NCI-H1092 (cell line): ENCODE measurements at regions not wholly inside any gene's neighbourhood (a gene's known extent, or its start where the extent isn't known, plus 50 kb on each side); places are given as distances from the start of the nearest gene placed in this dataset.
"Not testable (repeated sequence)": the region's sequence is repeated elsewhere in the genome, so short reads cannot be mapped to it uniquely, and the experiment has no call there.

Experiments used
- DNase-seq: peaks from one replicate; lab custom pipeline; 2025; lab: John Stamatoyannopoulos, UW

DNA sequence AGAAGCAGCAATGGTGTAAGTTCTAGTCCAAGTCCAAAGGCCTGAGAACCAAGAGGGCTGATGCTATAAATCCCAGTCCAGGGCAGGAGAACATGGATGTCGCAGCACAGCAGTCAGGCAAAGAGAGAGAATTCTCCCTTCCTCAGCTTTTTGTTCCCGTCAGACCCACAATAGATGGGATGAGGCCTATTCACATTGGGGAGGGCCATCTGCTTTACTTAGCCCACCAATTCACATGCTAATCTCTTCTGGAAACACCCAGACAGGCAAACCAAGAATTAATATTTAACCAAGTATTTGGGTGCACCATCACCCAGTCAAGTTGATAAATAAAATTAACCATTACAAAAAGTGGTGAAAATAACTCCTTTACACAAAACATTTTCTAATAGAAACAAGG is 511.7 kb upstream of the UBE2E2 start:
- DNase-seq, result no peak

DNA sequence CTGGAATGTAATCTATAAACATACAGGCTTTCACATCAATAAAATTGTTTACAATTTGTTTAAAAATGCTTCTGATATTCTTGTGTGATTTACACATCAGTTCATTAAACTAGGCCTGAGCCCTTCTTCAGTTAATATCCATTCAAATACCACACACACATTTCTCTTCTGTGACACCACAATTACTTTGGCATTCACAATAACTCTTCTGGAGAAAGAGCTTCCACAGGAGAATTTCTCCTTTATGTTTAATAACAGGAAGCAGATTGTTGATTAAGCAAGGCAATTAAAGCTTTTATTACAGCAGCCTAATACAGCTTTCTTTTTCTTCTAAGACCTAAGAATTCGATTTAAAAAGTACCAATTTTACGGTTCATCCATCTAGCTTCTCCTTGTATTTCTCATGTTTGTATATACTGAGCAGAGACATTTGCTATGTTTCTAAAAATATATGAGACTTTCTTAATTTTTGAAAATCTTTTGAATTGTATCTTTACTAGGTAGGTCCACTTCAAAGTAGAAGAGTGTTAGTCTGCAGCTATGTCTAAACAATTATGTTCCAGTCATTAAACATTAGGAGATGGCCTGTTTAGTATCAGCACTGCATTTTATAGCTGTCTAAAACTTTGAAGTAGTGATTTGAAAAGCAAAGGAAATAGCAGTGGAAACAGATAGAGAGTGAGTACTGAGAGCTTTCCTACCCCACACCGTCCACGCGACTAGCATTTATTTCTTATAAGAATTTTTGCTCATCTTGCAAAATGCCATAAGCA is 511.1 kb upstream of the UBE2E2 start:
- DNase-seq, result no peak

DNA sequence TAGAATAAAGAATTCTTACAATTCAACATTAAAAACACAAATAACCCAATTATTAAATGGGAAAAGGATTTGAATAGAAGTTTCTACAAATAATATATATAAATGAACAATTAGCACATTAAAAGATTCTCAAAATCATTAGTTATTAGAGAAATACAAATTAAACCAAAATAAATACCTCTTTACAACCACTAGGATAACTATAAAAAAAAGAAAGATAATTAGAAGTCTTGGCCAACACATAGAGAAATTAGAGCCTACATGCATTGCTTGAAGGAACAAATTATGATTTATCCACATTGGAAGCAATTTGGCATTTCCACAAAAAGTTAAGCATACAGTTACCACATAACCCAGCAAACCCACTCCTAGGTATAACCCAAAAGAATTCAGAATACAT is 502.3 kb upstream of the UBE2E2 start:
- no peak for DNase-seq

DNA sequence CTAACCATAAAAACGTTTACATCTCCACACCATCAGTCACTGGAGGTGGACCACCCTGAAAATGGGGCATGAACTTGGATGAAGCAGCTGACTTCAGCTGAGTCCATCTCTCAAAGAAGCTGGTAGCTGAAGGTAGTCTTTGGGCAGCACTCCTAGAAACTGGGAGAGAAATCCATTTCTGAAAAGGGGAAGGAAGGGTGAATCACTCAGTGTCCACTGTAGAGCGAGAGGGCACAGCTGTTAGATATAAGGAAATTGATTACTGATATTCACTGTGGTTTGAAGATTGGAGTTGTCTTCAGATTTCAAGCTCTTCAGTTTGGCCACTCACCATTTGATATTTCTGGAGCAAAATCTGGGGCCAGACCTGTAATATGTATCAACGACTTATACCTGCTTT is 499.0 kb upstream of the UBE2E2 start:
- DNase-seq, result no peak

DNA sequence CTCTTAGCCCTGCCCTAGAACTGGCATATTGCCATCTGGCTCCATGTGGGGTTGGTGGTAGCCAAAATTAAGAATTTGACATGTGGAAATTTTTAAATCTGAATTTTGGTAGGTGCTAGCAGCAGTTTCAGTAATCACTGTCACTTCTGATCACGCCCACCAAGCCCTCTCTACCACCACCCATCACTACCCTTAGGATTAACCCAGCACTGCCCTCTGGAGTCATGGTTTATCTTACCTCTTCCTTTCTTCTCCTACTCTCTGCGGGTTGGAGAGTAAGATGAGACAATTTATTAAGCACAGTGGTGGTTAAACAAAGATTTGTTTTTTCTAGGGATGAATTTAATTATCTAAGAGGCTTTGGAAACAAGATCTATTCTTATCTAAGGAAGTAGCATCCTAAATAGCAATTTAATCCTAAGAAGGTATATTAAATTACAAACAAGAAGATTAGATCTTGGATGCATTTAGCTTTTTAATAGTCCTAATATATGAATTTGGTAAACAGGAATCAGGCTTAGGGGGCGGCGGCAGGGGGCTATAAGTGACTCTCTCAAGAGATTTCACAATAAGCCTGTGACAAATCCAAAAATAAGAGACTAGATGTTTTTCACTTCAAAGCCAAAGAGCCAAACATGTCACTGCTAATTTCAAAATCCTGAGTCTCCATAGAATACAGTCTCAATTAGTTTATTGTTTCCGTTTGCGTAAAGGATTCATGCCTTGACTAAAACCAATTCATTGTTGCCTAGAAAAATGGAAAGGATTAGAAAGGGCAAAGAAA is 498.4 kb upstream of the UBE2E2 start:
- no peak for DNase-seq

DNA sequence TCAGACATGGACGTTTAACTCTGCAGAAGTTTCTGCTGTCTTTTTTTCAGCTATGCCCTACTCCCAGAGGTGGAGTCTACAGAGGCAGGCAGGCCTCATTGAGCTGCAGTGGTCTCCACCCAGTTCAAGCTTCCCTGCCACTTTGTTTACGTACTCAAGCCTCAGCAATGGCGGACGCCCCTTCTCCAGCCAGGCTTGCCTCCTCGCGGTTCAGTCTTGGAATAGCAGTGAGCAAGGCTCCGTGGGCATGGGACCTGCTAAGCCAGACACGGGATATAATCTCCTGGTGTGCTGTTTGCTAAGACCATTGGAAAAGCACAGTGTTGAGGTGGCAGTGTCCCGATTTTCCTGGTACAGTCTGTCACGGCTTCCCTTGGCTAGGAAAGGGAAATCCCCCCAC is 496.2 kb upstream of the UBE2E2 start:
- DNase-seq, result not testable (repeated sequence)

DNA sequence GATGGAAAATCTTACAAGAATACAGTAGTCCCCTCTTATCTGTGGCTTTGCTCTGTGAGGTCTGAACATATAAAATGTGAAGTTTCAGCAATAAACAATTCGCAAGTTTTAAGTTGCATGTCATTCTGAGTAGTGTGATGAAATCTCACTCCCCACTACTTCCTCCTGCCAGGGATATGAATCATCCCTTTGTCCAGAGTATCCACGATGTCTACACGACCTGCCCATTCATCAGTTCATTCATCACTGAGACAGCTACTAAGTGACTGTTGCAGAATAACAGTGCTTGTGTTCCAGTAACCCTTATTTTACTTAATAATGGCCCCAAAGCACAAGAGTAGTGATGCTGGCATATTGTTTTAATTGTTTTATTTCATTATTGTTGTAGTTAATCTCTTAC is 489.2 kb upstream of the UBE2E2 start:
- no peak for DNase-seq

DNA sequence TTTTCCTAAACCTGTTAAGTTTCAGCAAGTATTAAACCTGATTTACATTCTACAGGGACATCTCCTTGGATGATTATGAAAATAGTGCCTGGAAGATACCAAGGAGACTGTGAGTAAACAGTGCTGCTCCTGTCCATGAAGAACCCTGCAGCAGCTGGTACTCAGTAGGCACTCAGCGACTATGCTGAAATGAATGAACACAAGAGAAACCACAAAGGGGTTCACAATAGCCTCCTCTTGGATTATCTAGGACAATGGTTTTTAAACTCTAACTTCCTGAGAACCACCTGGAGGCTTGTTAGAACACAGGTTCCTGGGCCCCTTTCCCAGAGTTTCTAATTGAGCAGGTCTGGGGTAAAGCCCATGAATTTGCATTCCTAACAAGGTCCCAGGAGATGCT is 488.4 kb upstream of the UBE2E2 start:
- DNase-seq, result no peak

DNA sequence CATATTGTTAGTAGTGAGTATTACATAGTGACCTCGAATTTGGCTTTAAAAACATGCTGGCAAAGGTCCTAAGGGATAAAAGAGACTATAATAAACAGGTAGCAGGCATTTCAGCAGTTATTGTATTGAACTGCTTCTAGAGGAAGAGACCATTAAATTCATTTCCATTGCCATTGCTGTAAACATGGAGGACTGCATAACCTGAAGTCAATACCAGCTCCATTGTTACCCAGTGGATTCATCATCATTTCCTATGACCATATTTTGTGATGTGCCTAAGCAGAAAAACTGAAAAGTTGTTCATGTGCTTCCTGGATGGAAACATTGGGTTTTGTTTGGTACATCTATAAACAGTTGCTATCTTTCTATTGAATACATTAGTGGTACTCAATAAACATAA is 482.5 kb upstream of the UBE2E2 start:
- DNase-seq, result no peak

DNA sequence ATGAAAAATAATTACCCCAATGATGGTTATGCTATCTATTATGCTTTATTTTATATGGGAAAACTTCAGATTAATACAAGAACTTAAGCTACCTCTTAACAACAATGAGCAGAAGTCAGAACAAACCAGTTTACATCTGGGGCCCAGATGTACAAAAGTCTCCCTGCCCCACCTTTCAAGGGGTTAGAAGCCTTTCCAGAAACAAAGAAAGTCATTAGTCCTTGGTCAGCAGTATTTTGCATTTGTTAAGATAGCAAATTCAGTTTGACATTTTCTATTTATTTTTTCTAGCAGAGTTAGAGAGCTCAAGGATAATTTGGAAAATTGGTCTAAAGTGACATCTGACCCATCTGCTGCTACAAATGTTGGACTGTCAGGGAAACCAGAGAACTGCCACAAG is 478.7 kb upstream of the UBE2E2 start:
- DNase-seq, result no peak

DNA sequence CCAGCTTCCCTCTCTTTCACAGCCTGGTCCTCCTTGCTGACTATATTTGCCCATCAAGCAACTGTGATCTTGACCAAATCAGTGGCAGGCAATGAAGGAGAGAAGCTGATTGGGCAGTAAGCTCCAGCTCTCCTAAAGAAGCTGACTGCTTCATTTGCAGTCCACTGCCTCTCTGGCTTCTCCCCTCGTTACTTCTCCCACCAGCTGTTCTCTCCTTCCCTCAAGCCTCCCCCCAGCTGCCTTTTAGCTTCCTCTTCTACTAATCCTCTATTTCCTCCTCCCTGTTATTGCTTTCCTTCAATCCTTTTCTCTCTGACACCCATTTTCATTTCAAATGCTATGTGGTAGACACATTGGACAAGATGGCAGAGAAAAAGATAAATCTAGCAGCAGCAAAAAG is 474.7 kb upstream of the UBE2E2 start:
- DNase-seq, result no peak

DNA sequence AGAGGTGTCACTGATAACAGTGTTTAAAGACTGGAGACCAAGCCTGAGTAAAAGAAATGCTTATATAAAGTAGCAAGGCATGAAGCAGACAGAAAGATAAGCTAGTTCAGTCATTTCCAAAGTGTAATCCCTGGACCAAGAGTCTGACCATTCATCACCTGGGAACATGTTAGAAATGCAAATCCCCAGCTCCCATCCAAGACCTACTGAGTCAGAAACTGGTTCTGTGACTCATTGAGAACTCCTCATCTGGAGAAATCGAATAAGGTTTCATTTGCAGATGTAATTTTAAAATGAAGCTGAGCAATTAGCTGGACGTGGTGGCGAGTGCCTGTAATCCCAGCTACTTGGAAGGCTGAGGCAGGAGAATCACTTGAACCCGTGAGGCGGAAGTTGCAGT is 473.9 kb upstream of the UBE2E2 start:
- no peak for DNase-seq

DNA sequence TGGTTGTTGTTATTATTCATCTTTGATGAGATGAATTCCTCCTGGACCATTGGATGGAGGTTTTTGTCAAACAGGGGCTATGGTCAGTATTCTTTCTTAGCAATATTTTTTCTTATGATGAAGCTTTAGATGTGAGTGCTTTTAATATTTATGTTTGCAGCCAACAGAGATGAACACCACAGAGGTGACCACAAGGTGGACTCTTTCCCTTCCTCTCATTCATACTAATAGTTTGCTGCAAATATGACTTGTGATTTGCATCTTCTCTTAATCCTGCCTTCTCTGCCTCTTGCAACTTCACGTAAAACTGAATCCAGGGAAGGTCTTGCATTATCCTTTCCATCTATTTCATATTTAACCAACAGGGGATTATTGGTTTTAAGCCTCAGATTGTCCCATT is 473.1 kb upstream of the UBE2E2 start:
- DNase-seq, result no peak

DNA sequence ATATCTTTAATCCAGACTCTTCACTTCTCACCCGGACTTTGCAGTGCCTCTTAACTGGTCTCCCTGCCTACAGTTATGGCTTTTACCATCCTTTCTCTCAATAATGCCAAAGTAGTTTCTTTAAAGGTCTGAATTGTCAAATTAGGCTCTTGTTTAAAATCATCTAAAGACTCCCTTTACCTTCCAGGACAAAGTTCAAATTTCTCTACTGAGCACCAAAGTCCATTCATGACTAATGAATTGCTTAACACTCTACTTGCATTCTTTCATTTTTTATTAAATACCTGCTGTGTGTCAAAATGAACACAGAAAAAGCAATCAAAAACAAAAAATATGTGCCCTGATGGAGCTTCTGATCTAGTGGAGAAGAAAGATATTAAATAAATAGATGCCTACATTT is 472.4 kb upstream of the UBE2E2 start:
- DNase-seq, result no peak

DNA sequence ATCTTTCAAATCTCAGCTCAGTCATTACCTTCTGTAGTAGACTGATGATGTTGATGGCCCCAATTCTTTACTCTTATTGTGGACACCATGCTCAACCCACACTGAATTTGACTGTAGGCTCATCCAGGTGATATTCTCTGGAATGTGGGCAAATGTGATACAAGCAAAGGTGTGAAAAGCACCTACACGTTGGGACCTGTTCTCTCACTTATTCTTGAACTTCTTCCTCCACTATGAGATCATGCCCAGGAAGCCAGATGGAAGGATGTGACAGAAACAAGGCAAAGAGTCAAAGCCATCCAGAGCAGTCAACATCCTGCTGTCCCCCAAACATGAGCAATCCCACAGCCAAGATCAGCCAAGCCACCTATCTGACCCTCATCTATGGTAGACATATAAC is 471.2 kb upstream of the UBE2E2 start:
- no peak for DNase-seq

DNA sequence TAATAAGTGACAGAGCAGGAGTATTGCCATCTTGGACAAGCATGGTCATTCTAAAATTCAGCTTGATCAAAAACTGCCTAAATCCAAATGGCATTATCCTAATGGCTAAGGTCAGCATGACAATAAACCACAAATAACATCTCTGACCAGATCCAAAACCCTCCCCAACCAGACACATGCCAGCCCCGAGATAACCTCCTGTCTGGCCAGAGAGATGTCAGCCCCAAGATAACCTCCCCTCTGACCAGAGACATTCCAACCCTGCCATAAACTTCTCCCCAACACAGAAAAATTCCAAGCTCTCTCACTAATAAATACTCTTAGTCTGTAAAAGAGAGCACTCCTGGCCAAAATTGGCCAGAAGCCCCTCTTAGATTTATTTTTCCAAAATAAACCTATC is 470.5 kb upstream of the UBE2E2 start:
- no peak for DNase-seq

DNA sequence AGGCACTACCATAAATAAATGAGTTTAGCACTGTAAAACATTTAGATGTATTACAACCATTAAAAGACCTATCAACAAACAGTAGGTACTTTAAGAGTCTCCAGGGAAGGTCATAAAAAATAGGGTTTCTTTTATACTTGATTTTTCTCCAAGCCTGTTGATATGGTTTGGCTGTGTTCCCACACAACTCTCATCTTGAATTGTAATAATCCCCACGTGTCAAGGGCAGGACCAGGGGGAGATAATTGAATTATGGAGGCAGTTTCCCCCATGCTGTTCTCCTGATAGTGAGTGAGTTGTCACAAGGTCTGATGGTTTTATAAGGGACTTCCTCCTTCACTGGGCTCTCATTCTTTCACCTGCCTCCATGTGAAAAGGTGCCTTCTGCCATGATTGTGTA is 468.9 kb upstream of the UBE2E2 start:
- DNase-seq, result no peak

DNA sequence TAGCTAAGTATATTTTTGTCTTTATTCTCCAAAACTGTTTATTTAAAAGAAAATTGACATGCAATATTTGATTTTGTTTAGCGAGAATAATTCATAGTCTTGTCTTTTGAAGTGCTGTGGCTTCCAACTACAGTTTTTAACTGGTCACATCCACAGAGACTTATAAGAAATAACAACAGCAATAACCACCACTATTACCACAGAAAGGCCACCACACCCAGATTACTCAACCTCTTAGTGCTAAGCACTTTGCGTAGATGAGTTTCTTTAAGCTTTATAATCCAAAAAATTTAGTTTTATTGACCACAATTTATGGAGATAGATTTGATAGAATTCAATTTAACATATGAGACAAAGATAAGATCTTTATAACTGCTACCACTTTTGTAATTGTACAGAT is 468.4 kb upstream of the UBE2E2 start:
- no peak for DNase-seq

DNA sequence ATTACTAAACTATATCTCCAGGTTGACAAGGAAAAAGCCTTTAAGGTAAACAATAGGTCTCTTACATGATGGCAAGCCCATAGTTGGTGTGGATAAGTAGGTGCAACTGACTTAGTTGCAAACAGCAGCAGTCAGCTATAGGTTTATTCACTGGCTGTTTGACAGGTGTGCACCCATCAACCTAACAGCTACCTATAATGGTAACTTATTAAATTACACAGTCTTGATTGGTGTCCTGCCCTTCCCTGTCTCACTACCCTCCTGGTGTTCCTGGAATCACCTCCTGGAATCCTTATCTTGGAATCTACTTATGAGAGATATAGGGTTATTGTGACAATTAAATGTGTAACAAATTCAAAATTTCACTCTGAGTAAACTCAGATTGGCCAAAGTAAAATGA is 467.8 kb upstream of the UBE2E2 start:
- DNase-seq, result no peak

DNA sequence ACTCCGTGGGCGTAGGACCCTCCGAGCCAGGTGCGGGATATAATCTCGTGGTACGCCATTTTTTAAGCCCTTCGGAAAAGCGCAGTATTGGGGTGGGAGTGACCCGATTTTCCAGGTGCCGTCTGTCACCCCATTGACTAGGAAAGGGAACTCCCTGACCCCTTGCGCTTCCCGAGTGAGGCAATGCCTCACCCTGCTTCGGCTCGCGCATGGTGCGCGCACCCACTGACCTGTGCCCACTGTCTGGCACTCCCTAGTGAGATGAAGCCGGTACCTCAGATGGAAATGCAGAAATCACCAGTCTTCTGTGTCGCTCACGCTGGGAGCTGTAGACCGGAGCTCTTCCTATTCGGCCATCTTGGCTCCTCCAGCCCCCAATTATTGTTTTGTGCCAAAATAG is 459.7 kb upstream of the UBE2E2 start:
- not testable (repeated sequence) for DNase-seq

DNA sequence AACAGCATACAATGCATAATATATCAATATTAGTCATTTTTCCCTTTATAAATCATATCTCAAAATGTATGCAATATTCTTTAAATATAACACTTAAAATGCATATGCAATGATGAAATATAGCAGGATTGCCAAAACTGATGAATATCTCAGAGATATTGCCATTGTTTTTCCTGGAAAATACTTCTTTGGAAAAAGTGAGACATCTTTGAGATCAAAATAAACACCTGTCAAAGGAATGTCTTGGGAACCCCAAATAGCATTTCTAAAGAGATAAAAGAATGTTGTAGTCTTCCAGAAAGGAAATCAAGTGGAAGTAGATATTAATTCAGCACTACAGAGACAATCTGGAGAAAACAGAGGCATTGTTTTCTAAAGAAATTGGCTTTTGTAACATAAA is 457.8 kb upstream of the UBE2E2 start:
- DNase-seq, result no peak

DNA sequence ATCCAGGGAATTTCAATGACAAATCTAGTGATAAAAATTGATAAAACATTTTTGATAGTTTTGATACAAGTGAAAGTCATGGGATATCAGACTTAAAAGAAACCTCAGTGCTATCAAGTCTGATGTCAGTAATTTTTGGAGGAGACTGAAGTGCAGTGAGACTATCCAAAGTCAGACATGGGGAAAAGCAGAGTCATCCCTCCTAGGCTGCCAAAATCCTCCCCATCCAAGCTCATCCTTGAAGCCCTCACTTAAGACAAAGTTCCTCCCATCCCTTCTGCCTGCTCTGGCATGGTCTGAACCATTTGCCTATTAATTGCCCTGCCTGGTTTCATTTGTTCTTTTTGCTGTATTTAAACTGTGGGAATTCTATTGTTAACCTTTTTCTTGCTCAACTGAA is 456.9 kb upstream of the UBE2E2 start:
- DNase-seq, result no peak

DNA sequence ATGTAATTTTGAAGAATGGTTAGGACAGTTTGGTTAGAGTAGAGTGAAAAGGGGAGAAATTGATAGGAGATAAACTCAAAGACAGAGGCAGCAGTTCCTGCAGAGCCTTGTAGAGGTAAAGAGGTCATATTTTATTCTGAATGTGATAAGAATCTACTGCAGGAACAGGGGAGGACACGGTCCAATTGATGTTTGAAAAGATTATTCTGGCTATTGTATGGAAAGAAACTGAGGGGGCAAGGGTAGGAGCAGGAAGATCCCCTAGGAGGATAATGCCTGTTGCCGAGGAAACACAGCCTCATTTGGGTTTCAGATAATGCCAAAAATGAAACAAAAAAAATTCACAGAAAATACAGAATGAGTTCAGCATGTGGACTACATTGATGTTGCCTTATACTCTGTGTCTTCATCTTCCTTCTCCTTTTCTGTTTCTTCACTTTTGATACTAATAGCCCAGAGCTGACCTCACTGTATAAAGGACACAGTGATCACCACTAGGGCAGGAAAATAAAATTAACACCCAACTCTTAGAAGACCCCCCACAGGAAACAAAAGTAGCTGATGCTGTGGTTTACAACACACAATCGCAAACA is 454.6 kb upstream of the UBE2E2 start:
- DNase-seq, result no peak
